ENCODE measurements at regions not wholly inside any gene's neighbourhood (a gene's known extent, or its start where the extent isn't known, plus 50 kb on each side); places are given as distances from the start of the nearest gene placed in this dataset.

- no peak overlapping the region for H3K4me3 Mint-ChIP-seq
- H3K4me1 Mint-ChIP-seq = peaks cover 11% of the 10 kb centered on the region
- H3K27me3 Mint-ChIP-seq = no peaks in the 10 kb centered on the region
- H3K36me3 Mint-ChIP-seq (ENCODE audit: low read depth) = no peaks in the 10 kb centered on the region
- ATAC-seq (ENCODE audit: low read depth) (no peak), DNase-seq (no peak)
- no peaks in the 10 kb centered on the region for H3K9me3 Mint-ChIP-seq
- CTCF ChIA-PET = no interaction called here
- no peak overlapping the region for H3K27ac Mint-ChIP-seq
- no peak for TF ChIP-seq CTCF (IDR thresholded peaks at IDR 0.05)
- intact Hi-C loops (cut with micrococcal nuclease) = no loop called here
- POLR2A ChIA-PET = no interaction called here
Measured at GRCh38 chr12:68422159-68422558, 90.0 kb upstream of the MDM1 start.

- peaks cover 7% of the 10 kb centered on the region for H3K4me1 Mint-ChIP-seq
- TF ChIP-seq CTCF (IDR thresholded peaks at IDR 0.05) = no peak
- no peaks in the 10 kb centered on the region for H3K9me3 Mint-ChIP-seq
- ATAC-seq (ENCODE audit: low read depth) (no peak), DNase-seq (no peak)
- intact Hi-C loops (cut with micrococcal nuclease) = no loop called here
- no peaks in the 10 kb centered on the region for H3K36me3 Mint-ChIP-seq (ENCODE audit: low read depth)
- ChIA-PET CTCF (no interaction called here), POLR2A (no interaction called here)
- H3K27ac Mint-ChIP-seq = no peak overlapping the region
- no peaks in the 10 kb centered on the region for H3K27me3 Mint-ChIP-seq
- no peak overlapping the region for H3K4me3 Mint-ChIP-seq
Measured at GRCh38 chr12:68422956-68423574, 90.9 kb upstream of the MDM1 start.

GRCh38 chr12:68425998-68426397 lies 93.8 kb upstream of the MDM1 start:
- DNase-seq (no peak), ATAC-seq (ENCODE audit: low read depth) (no peak)
- Mint-ChIP-seq H3K9me3 (no peaks in the 10 kb centered on the region), H3K36me3 (ENCODE audit: low read depth) (no peaks in the 10 kb centered on the region), H3K27me3 (no peaks in the 10 kb centered on the region), H3K4me1 (no peaks in the 10 kb centered on the region), H3K27ac (no peak overlapping the region), H3K4me3 (no peak overlapping the region)
- ChIA-PET POLR2A (no interaction called here), CTCF (no interaction called here)
- no peak for TF ChIP-seq CTCF (IDR thresholded peaks at IDR 0.05)
- intact Hi-C loops (cut with micrococcal nuclease) = no loop called here

GRCh38 chr12:68428211-68428610 lies 96.0 kb upstream of the MDM1 start:
- intact Hi-C loops (cut with micrococcal nuclease) = no loop called here
- no peak for TF ChIP-seq CTCF (IDR thresholded peaks at IDR 0.05)
- Mint-ChIP-seq H3K36me3 (ENCODE audit: low read depth) (peaks cover 5% of the 10 kb centered on the region), H3K9me3 (no peaks in the 10 kb centered on the region), H3K27me3 (no peaks in the 10 kb centered on the region), H3K27ac (no peak overlapping the region), H3K4me1 (no peaks in the 10 kb centered on the region), H3K4me3 (no peak overlapping the region)
- POLR2A ChIA-PET = no interaction called here
- CTCF ChIA-PET = no interaction called here
- no peak for ATAC-seq (ENCODE audit: low read depth)
- no peak for DNase-seq

GRCh38 chr12:68428724-68429501 lies 96.8 kb upstream of the MDM1 start:
- DNase-seq = no peak
- POLR2A ChIA-PET = no interaction called here
- Mint-ChIP-seq H3K9me3 (no peaks in the 10 kb centered on the region), H3K36me3 (ENCODE audit: low read depth) (peaks cover 11% of the 10 kb centered on the region), H3K27ac (no peak overlapping the region), H3K4me1 (no peaks in the 10 kb centered on the region), H3K27me3 (no peaks in the 10 kb centered on the region), H3K4me3 (no peak overlapping the region)
- CTCF ChIA-PET = no interaction called here
- no peak for TF ChIP-seq CTCF (IDR thresholded peaks at IDR 0.05)
- no peak for ATAC-seq (ENCODE audit: low read depth)
- intact Hi-C loops (cut with micrococcal nuclease) = no loop called here
